DMS 273 treated with DMSO at 0.1 percent for 48 hours (cell line): ENCODE measurements at regions not wholly inside any gene's neighbourhood (a gene's known extent, or its start where the extent isn't known, plus 50 kb on each side); places are given as distances from the start of the nearest gene placed in this dataset.

ENCODE experiments used
- DNase-seq: peaks from one replicate; lab custom pipeline; 2025; lab: John Stamatoyannopoulos, UW

DNA sequence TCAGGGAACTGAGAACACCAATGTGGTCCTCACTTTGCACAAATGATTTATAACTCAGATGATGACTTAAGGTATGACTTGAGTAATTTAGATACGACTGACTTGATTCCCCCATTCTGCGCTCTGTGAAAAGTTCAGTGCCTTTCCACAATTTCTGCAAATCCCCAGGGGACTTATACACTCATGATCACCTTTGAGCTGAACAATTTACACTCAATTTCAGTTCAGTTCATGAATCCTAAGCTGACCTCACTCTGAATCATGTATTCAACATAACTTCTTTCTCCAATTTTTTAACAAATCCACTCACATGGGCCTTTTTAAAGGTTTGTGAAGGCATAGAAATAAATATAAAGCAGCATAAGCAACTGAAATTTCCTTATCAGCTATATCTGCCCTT lies 274.2 kb downstream of the FAM76B start:
- no peak for DNase-seq

DNA sequence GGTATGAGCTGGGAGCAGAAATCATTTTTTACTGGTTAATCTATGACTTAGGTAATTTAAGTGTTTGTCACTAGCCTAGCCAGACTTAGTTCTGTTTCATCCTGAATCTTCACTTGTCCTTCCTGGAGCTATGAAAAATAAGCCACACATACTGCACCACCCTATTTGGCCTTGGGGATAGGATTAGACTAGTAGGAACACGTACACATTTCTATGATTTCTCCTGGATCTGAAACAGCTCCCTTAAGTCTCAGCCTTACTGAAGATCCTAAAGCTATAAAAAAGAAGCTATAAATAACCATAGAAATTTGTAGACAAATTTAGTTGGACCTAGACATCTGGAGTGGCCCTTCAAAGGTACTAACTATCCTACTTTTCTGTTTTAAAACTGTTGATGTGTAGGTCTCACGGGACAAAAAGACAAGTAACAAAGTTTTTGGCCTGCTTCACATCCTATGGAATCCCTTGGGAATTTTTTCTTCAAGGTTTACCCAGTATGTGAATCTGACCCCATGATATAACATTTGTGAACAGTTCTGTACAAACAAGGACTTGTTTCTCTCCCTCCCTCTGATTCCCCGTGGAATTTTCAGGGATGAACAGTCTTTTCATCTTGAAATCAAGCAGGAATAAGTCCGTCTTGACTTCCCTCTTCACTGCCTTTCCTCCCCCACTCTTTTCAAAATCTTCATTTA lies 275.0 kb downstream of the FAM76B start:
- no peak for DNase-seq

DNA sequence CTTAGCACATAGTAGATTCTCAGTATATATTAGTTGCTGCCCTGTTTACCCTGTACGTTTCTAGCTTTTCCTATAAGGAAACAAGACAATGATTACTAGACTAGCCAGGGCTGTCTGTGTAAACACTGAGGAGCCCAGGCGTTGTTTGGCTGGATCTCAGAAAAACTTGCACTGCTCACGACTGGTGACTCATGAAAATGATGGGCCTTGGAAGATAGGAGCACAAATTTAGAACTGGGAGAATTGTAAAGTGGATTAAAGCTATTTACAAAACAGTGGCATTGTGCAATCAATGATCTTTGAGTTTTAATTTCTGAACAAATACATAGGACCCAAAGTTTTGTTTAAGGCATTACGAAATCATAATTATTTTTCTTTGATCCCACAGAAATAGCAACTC lies 276.9 kb downstream of the FAM76B start:
- no peak for DNase-seq

DNA sequence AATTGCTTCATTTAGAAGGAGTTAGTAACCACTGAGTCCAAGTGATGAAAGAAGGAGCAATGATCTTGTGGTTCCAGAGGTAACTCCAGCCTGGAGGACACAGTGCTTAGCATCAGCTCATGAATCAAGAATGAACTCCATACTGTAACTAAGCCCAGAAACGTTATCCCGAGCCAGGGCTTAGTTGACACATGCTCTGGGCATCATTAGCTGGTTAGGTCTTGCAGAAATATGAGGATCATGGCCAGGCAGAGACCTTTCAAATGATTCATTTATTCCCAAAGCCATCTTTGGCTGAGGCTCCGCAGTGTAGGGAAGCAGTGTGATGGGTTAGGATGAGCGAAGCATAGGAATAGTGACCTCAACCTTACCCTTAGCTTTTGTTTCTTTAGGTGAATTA lies 277.4 kb downstream of the FAM76B start:
- DNase-seq: no peak

DNA sequence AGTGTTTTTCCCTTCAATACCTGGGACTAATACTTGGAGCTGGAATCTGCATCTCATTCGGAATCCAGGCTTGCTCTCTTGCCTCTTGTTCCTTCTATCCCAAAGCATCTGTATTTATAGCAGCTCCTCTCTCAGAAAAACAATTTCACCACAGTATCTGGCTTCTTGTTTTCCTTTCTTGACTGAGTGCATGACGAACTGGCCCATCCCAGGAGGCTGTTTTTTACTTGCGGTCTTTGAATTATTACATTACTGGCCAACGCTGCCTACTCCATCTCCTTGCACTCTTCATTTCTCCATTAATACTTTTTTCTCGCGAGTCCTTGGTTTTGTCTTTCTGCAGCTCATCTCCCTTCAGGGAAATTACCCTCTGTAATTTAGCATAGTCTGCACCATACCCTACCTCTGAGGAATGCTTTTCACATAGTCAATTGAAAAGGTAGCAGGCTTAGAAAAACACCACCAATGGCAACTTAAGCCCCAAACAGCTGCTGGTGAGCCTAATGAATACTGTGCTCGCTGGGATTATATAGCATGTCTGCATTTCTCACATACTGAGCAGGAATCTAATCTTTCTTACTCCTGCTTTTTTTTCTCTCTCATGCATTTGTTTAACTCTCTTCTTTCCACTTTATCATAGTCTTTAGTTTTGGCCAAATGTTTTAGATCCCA lies 277.4 kb upstream of the SESN3 start:
- no peak for DNase-seq

DNA sequence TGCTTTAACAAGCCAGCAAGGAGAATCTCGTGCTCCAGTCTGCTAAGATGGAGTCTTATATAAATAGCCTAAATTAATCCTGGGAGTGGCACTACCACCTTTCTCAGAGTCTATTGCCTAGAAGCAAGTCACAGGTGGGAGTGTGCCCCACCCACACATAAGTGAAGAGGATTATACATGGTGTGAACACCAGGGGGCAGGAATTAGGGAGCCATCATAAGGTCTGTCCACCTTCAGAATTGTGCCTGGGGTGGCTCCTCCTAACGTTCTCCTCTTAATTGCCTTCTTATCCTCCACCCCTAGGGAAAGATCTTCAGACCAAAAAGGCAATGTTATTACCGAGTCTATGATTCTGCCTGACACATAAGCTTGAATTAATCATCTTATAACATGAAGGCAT lies 276.8 kb upstream of the SESN3 start:
- no peak for DNase-seq

DNA sequence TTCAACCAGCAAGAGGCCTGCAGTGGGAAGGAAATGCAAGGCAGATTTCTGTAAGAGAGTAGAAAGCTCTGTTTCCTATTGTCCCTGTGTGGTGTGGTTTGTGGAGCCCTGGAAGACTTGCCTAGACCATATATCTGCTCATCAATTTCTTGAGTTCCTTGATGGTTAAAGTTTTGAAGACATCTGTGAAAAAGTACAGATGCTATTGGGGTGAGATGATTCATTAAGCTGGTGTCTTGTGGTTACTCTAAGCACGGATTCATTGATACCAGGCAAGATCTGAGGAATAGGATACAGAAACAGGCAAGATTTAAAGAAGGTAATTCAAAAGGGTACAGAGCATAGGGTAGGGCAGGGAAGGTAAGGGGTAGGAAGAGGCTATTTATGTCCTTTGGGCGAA lies 275.8 kb upstream of the SESN3 start:
- DNase-seq: no peak

DNA sequence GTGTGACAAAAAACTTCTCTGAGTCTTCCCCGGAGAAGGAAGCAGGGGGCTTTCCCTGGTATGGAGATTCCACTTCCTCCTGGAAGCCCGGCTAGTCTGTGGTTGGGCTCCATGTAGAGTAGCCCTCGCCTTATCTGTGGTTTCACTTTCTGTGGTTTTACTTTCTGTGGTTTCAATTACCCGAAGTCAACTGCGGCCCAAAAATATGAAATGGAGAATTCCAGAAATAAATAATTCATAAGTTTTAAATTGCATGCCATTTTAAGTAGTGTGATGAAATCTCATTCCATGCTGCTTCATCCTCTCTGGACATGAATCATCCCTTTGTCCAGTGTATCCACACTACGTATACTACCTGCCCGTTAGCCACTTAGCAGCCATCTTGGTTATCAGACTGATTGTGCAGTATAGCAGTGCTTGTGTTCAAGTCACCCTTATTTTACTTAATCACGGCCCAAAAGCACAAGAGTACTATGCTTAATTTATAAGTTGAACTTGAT lies 275.0 kb upstream of the SESN3 start:
- DNase-seq: no peak

DNA sequence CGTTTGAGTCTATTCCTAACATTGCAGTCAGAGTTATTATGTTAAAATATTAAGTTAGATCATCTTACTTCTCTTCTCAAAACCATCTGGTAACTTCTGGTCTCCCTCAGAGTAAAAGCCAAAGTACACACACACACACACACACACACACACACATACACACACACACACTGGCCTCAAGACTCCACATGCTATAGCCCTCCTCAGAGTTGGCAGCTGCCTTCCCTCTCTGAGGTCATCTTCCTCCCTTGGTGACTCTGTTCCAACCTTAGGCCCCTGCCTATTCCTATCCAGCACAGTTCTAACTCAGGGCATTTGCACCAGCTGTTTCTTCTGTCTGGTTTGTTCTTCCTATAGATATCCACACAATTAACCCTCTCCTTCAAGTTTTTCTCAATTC lies 272.0 kb upstream of the SESN3 start:
- DNase-seq: no peak

DNA sequence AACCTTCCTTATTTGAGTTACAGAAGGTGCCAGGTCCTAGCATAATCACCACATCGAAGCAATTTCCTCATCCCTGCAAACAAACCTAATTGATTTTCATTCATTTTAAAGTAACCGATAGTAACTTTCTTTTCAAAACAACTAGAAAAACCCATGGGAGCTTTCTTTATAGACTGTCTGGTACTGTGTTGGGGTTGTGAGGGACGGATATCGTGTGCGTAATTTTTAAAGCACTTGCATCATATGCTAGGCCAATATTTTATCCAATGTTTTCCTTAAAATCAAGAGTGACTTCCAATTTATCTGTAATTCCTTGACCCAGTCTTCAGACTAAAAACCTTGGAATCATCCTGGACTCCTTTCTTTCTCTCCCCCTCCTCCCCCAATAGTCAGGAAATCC lies 271.5 kb upstream of the SESN3 start:
- no peak for DNase-seq

DNA sequence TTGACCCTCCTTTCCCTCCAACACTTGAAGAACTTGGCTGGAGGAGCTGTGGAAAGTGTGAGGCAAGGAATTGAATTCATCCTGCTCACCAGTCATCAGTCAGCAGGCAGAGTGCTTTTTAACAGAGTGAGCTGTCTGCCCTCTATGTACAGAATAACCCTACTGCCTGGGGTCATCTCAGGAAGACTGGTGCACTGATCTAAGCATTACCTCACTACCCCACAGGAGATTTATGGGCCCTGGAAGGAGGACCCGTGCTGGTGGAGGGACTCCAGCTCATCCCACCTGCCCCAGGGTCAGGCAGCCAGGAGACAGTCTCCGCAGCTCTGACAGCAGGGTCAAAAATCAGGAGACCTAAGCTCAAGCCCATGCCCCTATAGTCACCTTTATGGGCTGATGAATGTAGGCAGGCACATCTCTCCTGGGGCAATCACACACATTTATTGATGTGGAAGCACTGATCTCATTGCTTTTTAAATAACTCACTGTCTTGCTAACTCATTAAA lies 270.8 kb upstream of the SESN3 start:
- DNase-seq: no peak

DNA sequence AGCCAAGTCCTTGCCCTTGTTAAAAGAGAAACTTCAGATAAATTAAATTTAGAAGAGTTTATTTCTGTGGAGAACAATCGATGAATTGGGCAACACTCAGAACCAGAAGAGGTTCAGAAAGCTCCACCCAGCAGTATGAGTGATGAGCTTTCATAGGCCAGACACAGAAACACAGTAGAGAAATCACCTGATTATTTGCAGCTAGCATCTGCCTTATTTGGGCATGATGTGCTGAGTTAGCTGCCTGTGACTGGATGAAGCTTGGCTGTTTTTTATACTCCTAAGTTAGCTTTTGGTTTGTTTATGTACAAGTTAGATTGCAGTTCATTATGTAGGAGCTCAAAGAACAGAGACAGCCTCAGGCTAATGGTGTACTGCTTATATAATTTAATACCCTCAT lies 269.5 kb upstream of the SESN3 start:
- DNase-seq: no peak

DNA sequence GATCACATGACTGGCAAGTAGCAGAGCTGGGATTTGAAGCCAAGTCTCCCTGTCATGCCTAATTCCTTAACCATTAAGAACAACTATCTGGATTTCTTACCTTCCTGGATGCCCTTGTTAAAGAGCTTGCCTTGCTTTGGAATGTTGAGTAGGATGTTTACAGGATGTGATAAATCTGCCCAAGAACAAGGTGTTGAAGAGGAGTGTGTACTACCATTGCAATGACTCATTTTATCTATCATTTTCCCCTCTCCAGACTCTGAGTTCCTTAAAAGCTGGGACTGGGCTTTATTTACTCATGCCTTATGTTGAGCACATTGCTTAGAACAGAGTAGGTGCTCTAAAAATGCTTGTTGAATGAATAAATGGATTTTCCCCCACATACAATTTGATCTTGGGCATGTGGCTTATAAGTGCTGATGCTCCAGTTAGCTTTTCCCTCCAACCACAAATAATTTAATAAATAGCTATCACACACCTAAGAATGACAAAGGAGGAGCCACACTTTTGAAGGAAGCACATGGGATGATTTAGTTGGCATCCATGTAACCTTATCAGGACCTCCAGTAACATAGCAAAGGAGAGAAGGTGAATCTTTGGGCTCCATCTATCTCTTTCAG lies 268.6 kb upstream of the SESN3 start:
- DNase-seq: no peak

DNA sequence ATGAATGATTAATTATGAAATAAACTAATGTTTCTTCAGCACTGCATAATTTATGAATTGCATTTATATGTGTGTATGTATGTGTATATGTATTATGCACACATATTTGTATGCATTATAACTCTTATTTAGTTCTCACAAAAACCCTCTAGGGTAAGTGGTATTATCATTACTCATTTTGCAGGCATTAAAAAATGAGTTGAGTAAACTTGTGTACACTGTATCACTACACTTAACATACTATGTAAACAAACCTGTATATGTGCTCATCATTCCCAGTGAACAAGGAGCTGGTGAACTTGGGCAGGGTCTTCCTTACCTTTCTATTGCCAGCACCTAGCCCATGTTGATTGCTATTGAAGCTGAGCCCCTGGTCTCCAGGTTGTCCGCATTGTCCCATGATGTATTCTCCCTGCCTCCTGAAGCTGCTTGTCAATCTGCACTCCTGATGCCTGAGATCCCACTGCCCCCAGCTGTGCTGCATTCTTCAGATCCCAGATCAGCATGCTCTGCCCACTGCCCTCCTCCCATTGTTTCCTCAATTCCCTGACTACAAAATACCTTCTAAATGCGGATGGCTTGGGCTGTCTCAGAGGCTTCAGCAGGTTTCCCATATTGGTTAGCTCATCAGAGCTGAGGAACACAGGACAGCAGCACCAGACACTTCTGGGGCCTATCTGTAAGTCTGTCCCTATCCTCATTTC lies 267.9 kb upstream of the SESN3 start:
- no peak for DNase-seq

DNA sequence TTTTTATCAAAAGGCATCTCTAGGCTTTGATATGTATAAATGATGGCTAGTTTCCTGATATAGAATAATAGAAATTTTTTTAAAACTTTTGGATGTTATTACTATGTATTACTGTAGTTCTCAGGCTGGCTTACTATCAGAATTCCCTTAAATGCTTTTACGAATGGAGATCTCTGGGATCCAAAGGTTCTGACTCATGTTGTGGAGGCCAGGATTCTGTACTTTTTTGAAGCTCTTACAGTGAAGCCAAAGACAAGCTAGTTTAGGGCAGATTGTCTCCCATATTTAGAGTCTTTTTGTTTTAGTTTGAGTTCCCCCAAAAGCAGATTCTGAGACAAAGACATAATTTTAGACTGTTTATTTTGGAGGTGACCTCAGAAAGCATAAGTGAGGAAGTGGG lies 265.9 kb upstream of the SESN3 start:
- DNase-seq: no peak

DNA sequence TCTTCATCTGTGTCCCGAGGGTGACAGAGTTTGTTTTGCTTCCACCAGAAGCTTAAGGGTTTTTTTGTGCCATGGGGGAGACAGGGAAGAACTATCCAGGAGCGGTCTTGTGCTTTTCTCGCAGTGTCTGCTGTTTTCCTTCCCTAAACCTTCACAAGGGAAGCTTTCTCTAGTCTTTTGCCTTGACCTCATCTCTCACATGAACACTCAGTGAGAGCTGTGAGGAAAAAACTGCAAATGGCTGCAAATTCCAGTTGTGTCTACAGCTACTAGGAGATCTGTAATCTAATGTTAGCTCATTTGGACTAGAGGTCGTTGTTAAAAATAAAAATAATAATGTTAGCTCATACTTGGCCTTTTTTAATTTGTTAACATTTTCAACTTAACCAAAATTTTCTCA lies 264.7 kb upstream of the SESN3 start:
- DNase-seq: no peak

DNA sequence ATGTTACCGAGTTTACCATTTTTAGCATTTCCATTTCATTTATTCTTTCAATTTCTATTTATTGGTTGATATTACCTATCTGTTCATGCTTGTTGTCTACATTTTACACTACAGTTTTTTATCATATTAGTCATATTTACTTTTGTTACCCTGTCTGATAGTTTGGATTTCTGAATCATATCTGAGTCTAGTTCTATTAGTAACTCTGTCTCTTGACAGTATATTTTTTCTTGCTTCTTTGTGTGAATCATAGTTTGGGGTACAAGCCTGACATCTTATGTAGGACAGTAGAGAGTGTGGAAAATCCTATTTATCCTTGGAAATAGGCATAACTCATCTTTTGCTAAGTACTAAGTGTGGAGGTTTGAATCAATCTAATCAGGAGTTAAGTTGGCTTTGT lies 263.9 kb upstream of the SESN3 start:
- no peak for DNase-seq

DNA sequence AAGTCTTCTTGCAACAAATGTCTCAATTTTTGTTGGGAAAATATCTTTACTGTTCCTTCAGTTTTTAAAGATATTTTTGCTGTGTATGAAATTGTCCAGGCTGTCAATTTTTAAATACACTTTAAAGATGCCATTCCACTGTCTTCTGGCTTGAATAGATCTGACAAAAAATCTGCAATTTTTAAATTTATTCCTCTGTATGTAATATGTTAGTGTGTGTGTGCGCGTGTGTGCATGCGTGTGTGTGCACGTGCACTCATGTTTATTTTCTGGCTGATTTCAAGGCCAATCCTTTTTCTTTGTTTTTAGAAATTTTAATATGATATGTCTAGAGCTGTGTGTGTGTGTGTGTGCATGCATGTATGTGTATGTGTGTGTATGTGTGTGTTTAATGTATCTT lies 263.2 kb upstream of the SESN3 start:
- no peak for DNase-seq

DNA sequence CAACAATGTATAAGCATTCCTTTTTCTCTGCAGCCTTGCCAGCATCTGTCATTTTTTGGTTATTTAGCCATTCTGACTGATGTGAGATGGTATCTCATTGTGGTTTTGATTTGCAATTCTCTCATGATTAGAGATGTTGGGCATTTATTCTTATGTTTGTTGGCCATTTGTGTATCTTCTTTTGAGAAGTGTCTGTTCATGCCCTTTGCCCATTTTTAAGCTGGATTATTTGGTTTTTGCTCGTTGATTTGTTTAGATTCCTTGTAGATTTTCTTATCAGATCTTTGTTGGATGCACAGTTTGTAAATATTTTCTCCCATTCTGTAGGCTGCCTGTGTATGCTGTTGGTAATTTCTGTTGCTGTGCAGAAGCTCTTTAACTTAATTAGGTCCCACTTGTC lies 259.6 kb upstream of the SESN3 start:
- no peak for DNase-seq

DNA sequence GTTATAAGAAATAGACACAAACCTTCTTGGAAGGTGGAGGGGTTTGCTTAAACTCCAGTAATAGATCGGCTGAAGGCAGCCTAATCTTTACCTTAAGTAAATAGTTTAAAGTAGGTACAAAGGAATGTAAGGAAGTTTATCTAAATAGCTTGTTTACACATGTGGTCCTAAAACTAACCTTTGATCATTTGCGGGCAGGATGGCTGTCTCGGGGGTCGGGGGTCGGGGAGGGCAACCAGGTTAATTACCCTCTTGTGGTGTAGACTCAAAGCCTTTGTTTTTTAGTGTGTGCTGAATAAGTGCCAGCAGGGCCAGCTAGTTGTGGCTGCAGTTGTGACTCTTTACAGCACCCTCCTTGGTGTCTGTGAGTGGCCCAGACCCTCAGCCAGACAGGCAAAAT lies 256.9 kb upstream of the SESN3 start:
- no peak for DNase-seq

DNA sequence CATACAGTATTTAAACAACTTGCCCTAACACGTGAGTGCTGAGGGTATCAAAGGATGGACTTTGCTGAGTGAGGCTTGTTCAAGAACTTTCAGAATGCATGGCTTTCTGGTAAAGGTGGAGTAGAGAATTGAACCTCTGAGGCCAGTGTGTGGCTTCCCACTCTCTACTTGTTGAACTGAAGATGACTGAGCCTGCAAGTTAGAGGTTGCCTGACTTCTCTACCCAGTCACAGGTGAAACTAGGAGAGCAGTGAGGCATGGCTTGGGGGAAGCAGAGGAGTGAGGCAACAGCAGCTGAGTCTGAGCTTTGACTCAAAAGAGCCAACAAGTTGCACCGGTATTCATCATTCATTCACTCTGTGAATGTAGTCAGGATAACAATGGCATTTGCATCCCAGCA lies 256.4 kb upstream of the SESN3 start:
- DNase-seq: no peak

DNA sequence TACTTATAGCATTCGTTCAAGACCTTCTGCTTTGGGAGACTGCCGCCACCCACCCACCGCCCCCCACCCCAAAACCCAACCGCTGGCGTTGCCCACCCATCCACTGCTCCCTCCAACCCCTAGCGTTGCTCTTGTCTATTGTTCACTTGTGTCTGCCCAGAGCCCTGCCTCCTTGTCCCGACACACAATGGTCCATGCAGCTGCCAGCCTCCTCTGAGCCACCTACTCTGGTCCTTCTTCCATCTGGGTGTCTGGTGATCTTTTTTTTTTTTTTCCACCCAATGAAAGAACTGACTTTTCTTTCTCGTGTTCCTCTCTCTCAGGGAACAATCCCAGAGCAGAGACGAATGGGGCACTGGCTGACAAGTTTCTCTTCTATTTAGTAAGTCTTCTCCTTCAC lies 256.0 kb upstream of the SESN3 start:
- no peak for DNase-seq

DNA sequence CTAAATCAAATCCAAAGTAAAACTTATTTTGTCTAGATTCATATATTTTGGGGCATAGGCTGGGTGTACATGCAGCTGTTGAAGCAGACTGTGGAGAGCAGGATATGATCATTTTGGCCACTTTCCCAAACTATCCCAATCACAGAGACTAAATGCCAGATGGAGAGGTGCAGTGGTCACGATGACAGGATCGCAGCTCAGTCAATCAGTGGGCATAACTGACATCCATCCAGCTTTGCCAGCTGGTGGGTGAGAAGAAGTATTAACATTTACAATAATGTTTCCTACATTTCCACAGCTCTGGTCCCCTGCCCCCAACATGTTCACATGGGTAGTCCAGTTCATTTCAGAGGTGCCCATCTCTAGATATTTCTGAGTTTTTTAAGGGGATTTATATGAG lies 255.5 kb upstream of the SESN3 start:
- peak; percentile 72 for DNase-seq
